Mesenchymal stem cell (in vitro differentiated cells and primary cell): ENCODE measurements at regions not wholly inside any gene's neighbourhood (a gene's known extent, or its start where the extent isn't known, plus 50 kb on each side); places are given as distances from the start of the nearest gene placed in this dataset.

Experiments used
- DNase-seq: peaks from one replicate; pipeline ENCODE4 v3.0.0-alpha.2; 2013
- H2AFZ ChIP-seq: one replicate; pipeline ENCODE4 v1.6.1; 2013; ENCODE audit warnings: low read depth, mild to moderate bottlenecking, control low read depth, inconsistent platforms, low read length, moderate library complexity
- H2AK5ac ChIP-seq: 2 replicates; pipeline ENCODE4 v1.6.1; 2013; ENCODE audit warnings: low read length, moderate library complexity, mild to moderate bottlenecking, inconsistent platforms; ENCODE audit not compliant: severe bottlenecking
- H2BK120ac ChIP-seq: one replicate; pipeline ENCODE4 v1.6.1; 2013; ENCODE audit warnings: low read depth, mild to moderate bottlenecking, inconsistent platforms, low read length, moderate library complexity
- H2BK12ac ChIP-seq, 2 experiments: one replicate each; pipeline ENCODE4 v1.6.1; 2013; ENCODE audit warnings: inconsistent platforms in 2 of 2, low read length in 2 of 2, mild to moderate bottlenecking in 2 of 2, moderate library complexity in 2 of 2, control low read depth in 1 of 2
- H2BK15ac ChIP-seq: one replicate; pipeline ENCODE4 v1.6.1; 2013; ENCODE audit warnings: mild to moderate bottlenecking, low read depth, inconsistent platforms; ENCODE audit not compliant: poor library complexity, severe bottlenecking
- H2BK5ac ChIP-seq: 2 replicates; pipeline ENCODE4 v1.6.1; 2013; ENCODE audit warnings: low read depth, mild to moderate bottlenecking, low read length, control low read depth, inconsistent platforms; ENCODE audit not compliant: poor library complexity, severe bottlenecking
- H3K14ac ChIP-seq, 2 experiments: one replicate each; pipeline ENCODE4 v1.6.1; 2013; ENCODE audit warnings: inconsistent platforms in 2 of 2, low read length in 2 of 2, control low read depth in 1 of 2, mild to moderate bottlenecking in 1 of 2, moderate library complexity in 1 of 2
- H3K18ac ChIP-seq, 2 experiments: one replicate each; pipeline ENCODE4 v1.6.1; 2013; ENCODE audit warnings: inconsistent platforms in 2 of 2, low read length in 2 of 2, control low read depth in 1 of 2, low read depth in 1 of 2, mild to moderate bottlenecking in 1 of 2
- H3K23ac ChIP-seq, 2 experiments: one replicate each; pipeline ENCODE4 v1.6.1; 2013; ENCODE audit warnings: inconsistent platforms in 2 of 2, low read length in 2 of 2, mild to moderate bottlenecking in 2 of 2, moderate library complexity in 2 of 2, control low read depth in 1 of 2
- H3K27ac ChIP-seq: 2 replicates; pipeline ENCODE4 v1.5.1; 2013; ENCODE audit warnings: mild to moderate bottlenecking, moderate library complexity, low read length, control low read depth, inconsistent platforms; ENCODE audit not compliant: poor library complexity, severe bottlenecking
- H3K27me3 ChIP-seq, 2 experiments: 2 replicates each; pipeline versions ENCODE4 v1.6.1 to v1.7.0; 2013; ENCODE audit warnings: low read length in 2 of 2, mild to moderate bottlenecking in 2 of 2, moderate library complexity in 2 of 2, control low read depth in 1 of 2, inconsistent platforms in 1 of 2; ENCODE audit not compliant: control insufficient read depth in 1 of 2, insufficient read depth in 1 of 2
- H3K36me3 ChIP-seq, 2 experiments: 2 replicates each; pipeline versions ENCODE4 v1.6.1 to v1.7.0; 2013; ENCODE audit warnings: low read length in 2 of 2, control low read depth in 1 of 2, inconsistent platforms in 1 of 2, low read depth in 1 of 2, mild to moderate bottlenecking in 1 of 2; ENCODE audit not compliant: insufficient read depth in 2 of 2, control insufficient read depth in 1 of 2
- H3K4ac ChIP-seq, 2 experiments: one replicate each; pipeline ENCODE4 v1.6.1; 2013; ENCODE audit warnings: inconsistent platforms in 2 of 2, low read length in 2 of 2, mild to moderate bottlenecking in 2 of 2, moderate library complexity in 2 of 2, control low read depth in 1 of 2, low read depth in 1 of 2
- H3K4me1 ChIP-seq: 2 replicates; pipeline ENCODE4 v1.6.1; 2013; ENCODE audit warnings: low read depth, low read length, control low read depth; ENCODE audit not compliant: control insufficient read depth, insufficient read depth
- H3K4me2 ChIP-seq: 2 replicates; pipeline ENCODE4 v1.6.1; 2013; ENCODE audit warnings: low read length, mild to moderate bottlenecking, inconsistent platforms; ENCODE audit not compliant: poor library complexity, severe bottlenecking
- H3K4me3 ChIP-seq, 2 experiments: 2 replicates each; pipeline versions ENCODE4 v1.5.1 to v1.7.0; 2013; ENCODE audit warnings: low read length in 2 of 2, mild to moderate bottlenecking in 2 of 2, control low read depth in 1 of 2, low read depth in 1 of 2; ENCODE audit not compliant: insufficient read depth in 1 of 2
- H3K79me1 ChIP-seq: replicated peaks from 2 replicates; pipeline ENCODE4 v1.6.1; 2013; ENCODE audit warnings: mild to moderate bottlenecking, control low read depth, low read length, inconsistent platforms; ENCODE audit not compliant: poor library complexity, severe bottlenecking
- H3K9ac ChIP-seq: 2 replicates; pipeline ENCODE4 v1.7.0; 2013; ENCODE audit warnings: mild to moderate bottlenecking, low read length, moderate library complexity
- H3K9me3 ChIP-seq: 2 replicates; pipeline ENCODE4 v1.7.0; 2013; ENCODE audit warnings: mild to moderate bottlenecking, low read length; ENCODE audit not compliant: control insufficient read depth
- H4K8ac ChIP-seq: one replicate; pipeline ENCODE4 v1.6.1; 2013; ENCODE audit warnings: inconsistent platforms, mild to moderate bottlenecking, low read length, moderate library complexity
- H4K91ac ChIP-seq: one replicate; pipeline ENCODE4 v1.6.1; 2013; ENCODE audit warnings: mild to moderate bottlenecking, low read length, inconsistent platforms
- WGBS: methylation state at CpG from one replicate; pipeline ENCODE4 v1.1.7; 2013; ENCODE audit warnings: mixed read lengths; 5-methylcytosine and 5-hydroxymethylcytosine counted together

GRCh38 chr12:14244876-14245669 is 120.4 kb upstream of the ATF7IP start:
- WGBS, result no CpG with 5 or more reads among the region's 3 CpGs
- Histone ChIP-seq H2BK15ac (no peak overlapping the region), H3K79me1 (no peaks in the 10 kb centered on the region)

GRCh38 chr12:14247166-14247565 is 118.3 kb upstream of the ATF7IP start:
- Histone ChIP-seq H3K36me3 (no peaks in the 10 kb centered on the region), H3K23ac (no peak overlapping the region), H3K14ac (no peak overlapping the region), H2BK5ac (no peak overlapping the region), H3K4me1 (no peaks in the 10 kb centered on the region), H3K27me3 (no peaks in the 10 kb centered on the region), H2BK120ac (no peak overlapping the region), H3K4me3 (no peak overlapping the region), H2BK12ac (no peak overlapping the region), H2AFZ (no peak overlapping the region), H3K18ac (no peak overlapping the region), H2AK5ac (no peak overlapping the region), H3K9me3 (peaks cover 29% of the 10 kb centered on the region), H3K27ac (no peak overlapping the region), H4K91ac (no peak overlapping the region), H3K4me2 (no peak overlapping the region), H3K79me1 (no peaks in the 10 kb centered on the region), H3K9ac (no peak overlapping the region), H4K8ac (no peak overlapping the region), H2BK15ac (no peak overlapping the region), H3K4ac (no peak overlapping the region)
- 93% methylated on average over 3 of the region's 4 CpGs for WGBS
- DNase-seq, result no peak

More at GRCh38 chr12:14244876-14245669, 120.4 kb upstream of the ATF7IP start:
- Histone ChIP-seq H2BK120ac (no peak overlapping the region), H3K4me1 (peaks cover 2% of the 10 kb centered on the region), H4K91ac (no peak overlapping the region), H2AFZ (no peak overlapping the region), H3K36me3 (no peaks in the 10 kb centered on the region), H3K9me3 (peaks cover 30% of the 10 kb centered on the region), H2AK5ac (no peak overlapping the region), H3K4me3 (no peak overlapping the region), H2BK12ac (no peak overlapping the region), H3K27ac (no peak overlapping the region), H2BK5ac (no peak overlapping the region), H3K18ac (no peak overlapping the region), H3K27me3 (no peaks in the 10 kb centered on the region), H3K4me2 (no peak overlapping the region), H3K4ac (no peak overlapping the region), H3K23ac (no peak overlapping the region), H4K8ac (no peak overlapping the region), H3K14ac (no peak overlapping the region), H3K9ac (no peak overlapping the region)
- no peak for DNase-seq

GRCh38 chr12:14249368-14249767 is 116.1 kb upstream of the ATF7IP start:
- Histone ChIP-seq H2BK5ac (no peak overlapping the region), H3K79me1 (no peaks in the 10 kb centered on the region), H3K4ac (no peak overlapping the region), H3K18ac (no peak overlapping the region), H3K36me3 (no peaks in the 10 kb centered on the region), H3K9ac (no peak overlapping the region), H3K14ac (no peak overlapping the region), H2BK12ac (no peak overlapping the region), H3K4me1 (no peaks in the 10 kb centered on the region), H2BK120ac (no peak overlapping the region), H4K8ac (no peak overlapping the region), H3K4me3 (no peak overlapping the region), H3K9me3 (peaks cover 14% of the 10 kb centered on the region), H2AFZ (no peak overlapping the region), H3K27ac (no peak overlapping the region), H3K27me3 (no peaks in the 10 kb centered on the region), H4K91ac (no peak overlapping the region), H3K23ac (no peak overlapping the region), H2AK5ac (no peak overlapping the region), H3K4me2 (no peak overlapping the region), H2BK15ac (no peak overlapping the region)
- DNase-seq, result no peak
- WGBS, result 90% methylated on average over 4 of the region's 4 CpGs

- no peak overlapping the region for H3K27ac ChIP-seq
- H2BK5ac ChIP-seq, result no peak overlapping the region
- H3K14ac ChIP-seq, result no peak overlapping the region
- no peak for DNase-seq
- H3K9me3 ChIP-seq, result peaks cover 6% of the 10 kb centered on the region
- H3K36me3 ChIP-seq, result no peaks in the 10 kb centered on the region
- H2BK120ac ChIP-seq, result no peak overlapping the region
- no peak overlapping the region for H2BK15ac ChIP-seq
- no peak overlapping the region for H2AK5ac ChIP-seq
- H4K91ac ChIP-seq, result no peak overlapping the region
- H3K18ac ChIP-seq, result no peak overlapping the region
- no peaks in the 10 kb centered on the region for H3K27me3 ChIP-seq
- H3K4me3 ChIP-seq, result no peak overlapping the region
- no peaks in the 10 kb centered on the region for H3K4me1 ChIP-seq
- H3K23ac ChIP-seq, result no peak overlapping the region
- 100% methylated on average over 1 of the region's 6 CpGs for WGBS
- no peak overlapping the region for H2BK12ac ChIP-seq
- H2AFZ ChIP-seq, result no peak overlapping the region
- H3K79me1 ChIP-seq, result no peaks in the 10 kb centered on the region
- H3K4ac ChIP-seq, result no peak overlapping the region
- no peak overlapping the region for H3K9ac ChIP-seq
- H4K8ac ChIP-seq, result no peak overlapping the region
- no peak overlapping the region for H3K4me2 ChIP-seq
Observed at GRCh38 chr12:14252697-14253096, 112.8 kb upstream of the ATF7IP start.
